Activated T-helper 1 cell treated with anti-CD3 and anti-CD28 coated beads, Interleukin-12 subunit alpha, Interleukin-12 subunit beta, Interleukin-2, Interleukin-4 antibody, amounts not matched to agents 30 ng/mL and 10 ng/mL and 1 ng/mL, durations not matched to agents 14 hours and 24 hours and 36 hours (primary cell): ENCODE measurements at regions not wholly inside any gene's neighbourhood (a gene's known extent, or its start where the extent isn't known, plus 50 kb on each side); places are given as distances from the start of the nearest gene placed in this dataset.
"Not testable (repeated sequence)": the region's sequence is repeated elsewhere in the genome, so short reads cannot be mapped to it uniquely, and the experiment has no call there.

ENCODE experiments used
- DNase-seq: peaks from one replicate; pipeline ENCODE4 v3.0.0; 2021; ENCODE audit warnings: low spot score
- H3K27ac Mint-ChIP-seq: one replicate; pipeline ENCODE4 v1.8.0; 2021; ENCODE audit warnings: mild to moderate bottlenecking, mixed read lengths
- H3K27me3 Mint-ChIP-seq: one replicate; pipeline ENCODE4 v1.8.0; 2022; ENCODE audit warnings: mild to moderate bottlenecking, moderate library complexity, mixed read lengths; ENCODE audit not compliant: insufficient read depth
- H3K36me3 Mint-ChIP-seq: one replicate; pipeline ENCODE4 v1.8.0; 2021; ENCODE audit warnings: low read depth, mixed read lengths
- H3K4me1 Mint-ChIP-seq: one replicate; pipeline ENCODE4 v1.8.0; 2021; ENCODE audit warnings: low read depth, mixed read lengths
- H3K4me3 Mint-ChIP-seq: one replicate; pipeline ENCODE4 v1.8.0; 2021; ENCODE audit warnings: mild to moderate bottlenecking, moderate library complexity, mixed read lengths
- H3K9me3 Mint-ChIP-seq: one replicate; pipeline ENCODE4 v1.8.0; 2021; ENCODE audit warnings: mixed read lengths
- intact Hi-C: fragments of 100-400 bp; cut with micrococcal nuclease; formaldehyde crosslinking; loops from one replicate; pipeline ENCODE4 v1.15.1; 2024

DNA sequence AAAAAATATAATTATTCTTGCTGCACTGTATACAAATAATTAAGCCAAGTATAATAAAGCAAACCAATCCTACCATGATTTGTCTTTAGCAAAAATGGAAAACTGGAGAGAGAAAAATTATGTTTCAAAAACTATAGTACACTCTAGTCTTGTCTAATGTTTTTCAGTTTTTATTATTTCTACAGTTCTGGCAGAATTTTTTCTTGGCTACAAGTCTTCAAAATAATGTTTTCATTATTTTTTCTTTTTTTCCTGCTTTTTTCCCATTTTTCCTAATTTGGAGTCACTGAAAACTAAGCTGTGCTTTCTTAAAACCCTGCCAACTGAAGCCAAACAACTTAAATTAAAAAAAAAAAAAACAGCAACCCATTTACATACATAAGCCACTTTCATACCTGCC is 132.0 kb downstream of the RAMP3 start:
- H3K36me3 Mint-ChIP-seq, H3K27me3 Mint-ChIP-seq, DNase-seq, H3K27ac Mint-ChIP-seq, H3K4me3 Mint-ChIP-seq, H3K4me1 Mint-ChIP-seq, intact Hi-C loops: not testable (repeated sequence)
- peaks cover 11% of the 10 kb centered on the region for H3K9me3 Mint-ChIP-seq

DNA sequence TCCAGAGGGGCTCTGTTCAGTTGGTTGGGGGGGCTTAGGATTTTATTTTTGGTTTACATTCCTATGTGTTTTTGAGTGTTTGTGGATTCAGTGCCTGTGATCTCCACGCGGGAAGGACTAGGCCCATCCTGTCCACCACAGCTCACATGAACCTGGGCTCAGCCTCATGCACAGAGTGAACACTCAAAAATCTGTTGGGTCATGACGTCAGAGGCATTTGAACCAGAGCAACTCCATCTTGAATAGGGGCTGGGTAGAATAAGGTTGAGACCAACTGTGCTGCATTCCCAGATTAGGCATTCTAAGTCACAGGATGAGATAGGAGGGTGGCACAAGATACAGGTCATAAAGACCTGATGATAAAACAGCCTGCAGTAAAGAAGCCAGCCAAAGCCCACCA is 133.3 kb downstream of the RAMP3 start:
- no peak overlapping the region for H3K4me3 Mint-ChIP-seq
- peaks cover 3% of the 10 kb centered on the region for H3K27me3 Mint-ChIP-seq
- intact Hi-C loops, result no loop called here
- H3K9me3 Mint-ChIP-seq, result peaks cover 11% of the 10 kb centered on the region
- H3K27ac Mint-ChIP-seq, result no peak overlapping the region
- no peaks in the 10 kb centered on the region for H3K36me3 Mint-ChIP-seq
- DNase-seq, result no peak
- no peaks in the 10 kb centered on the region for H3K4me1 Mint-ChIP-seq

DNA sequence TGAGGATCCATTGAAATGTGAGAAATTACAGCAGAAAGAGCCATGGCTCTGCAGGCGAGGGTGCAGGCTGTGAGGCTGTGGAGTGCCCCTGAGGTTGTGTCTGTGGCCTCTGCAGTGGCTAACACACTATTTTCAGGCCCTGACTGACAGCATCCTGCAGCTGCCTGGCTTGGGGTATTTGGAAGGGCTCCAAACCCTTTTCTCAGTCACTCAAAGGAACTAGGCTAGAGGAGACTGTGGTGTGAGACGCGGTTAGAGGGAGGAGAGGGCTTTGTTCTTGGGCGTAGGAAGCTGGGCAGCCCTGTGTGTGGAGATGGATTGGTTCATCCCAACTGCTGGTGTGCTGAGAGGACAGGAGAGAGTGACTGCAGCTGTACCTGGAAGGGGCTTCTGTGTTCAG is 134.9 kb downstream of the RAMP3 start:
- no peak overlapping the region for H3K4me3 Mint-ChIP-seq
- H3K36me3 Mint-ChIP-seq, result no peaks in the 10 kb centered on the region
- no peak for DNase-seq
- peaks cover 8% of the 10 kb centered on the region for H3K9me3 Mint-ChIP-seq
- H3K27ac Mint-ChIP-seq, result no peak overlapping the region
- intact Hi-C loops, result no loop called here
- no peaks in the 10 kb centered on the region for H3K4me1 Mint-ChIP-seq
- H3K27me3 Mint-ChIP-seq, result peaks cover 3% of the 10 kb centered on the region

- Mint-ChIP-seq H3K27me3 (peaks cover 3% of the 10 kb centered on the region), H3K36me3 (no peaks in the 10 kb centered on the region)
- intact Hi-C loops, result no loop called here
These were observed 135.8 kb downstream of the RAMP3 start for GRCh38 chr7:45293295-45293942.

DNA sequence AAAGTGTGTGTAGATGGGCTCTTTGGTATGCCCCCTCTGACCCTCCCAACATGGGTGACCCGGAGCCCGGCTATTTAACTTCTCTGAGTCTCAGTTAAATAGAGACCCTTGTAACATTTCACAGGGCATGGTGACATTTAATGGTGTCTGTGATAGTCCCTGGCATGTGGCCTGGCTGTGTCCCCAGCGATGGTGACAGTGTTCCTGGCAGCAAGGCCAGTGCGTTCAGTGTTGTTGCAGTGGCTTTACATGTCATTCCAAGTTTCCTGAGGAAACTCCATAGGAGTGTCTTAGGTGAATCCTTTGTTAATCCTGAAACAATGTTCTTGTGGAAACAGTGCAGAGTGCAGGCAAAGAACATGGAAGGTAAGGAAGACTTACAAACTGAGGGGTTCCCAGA is 137.0 kb downstream of the RAMP3 start:
- Mint-ChIP-seq H3K4me3 (no peak overlapping the region), H3K27me3 (peaks cover 3% of the 10 kb centered on the region), H3K27ac (no peak overlapping the region), H3K4me1 (no peaks in the 10 kb centered on the region), H3K36me3 (no peaks in the 10 kb centered on the region), H3K9me3 (no peaks in the 10 kb centered on the region)
- intact Hi-C loops, result no loop called here
- DNase-seq, result no peak

More at GRCh38 chr7:45293295-45293942, 135.8 kb downstream of the RAMP3 start:
- DNase-seq, result no peak
- Mint-ChIP-seq H3K9me3 (peaks cover 2% of the 10 kb centered on the region), H3K4me1 (no peaks in the 10 kb centered on the region), H3K4me3 (no peak overlapping the region), H3K27ac (no peak overlapping the region)

GRCh38 chr7:45295222-45295621 is 137.6 kb downstream of the RAMP3 start:
- no peaks in the 10 kb centered on the region for H3K36me3 Mint-ChIP-seq
- peaks cover 6% of the 10 kb centered on the region for H3K27me3 Mint-ChIP-seq
- DNase-seq, result no peak
- H3K27ac Mint-ChIP-seq, result no peak overlapping the region
- no peaks in the 10 kb centered on the region for H3K4me1 Mint-ChIP-seq
- H3K4me3 Mint-ChIP-seq, result no peak overlapping the region
- intact Hi-C loops, result no loop called here
- no peaks in the 10 kb centered on the region for H3K9me3 Mint-ChIP-seq

DNA sequence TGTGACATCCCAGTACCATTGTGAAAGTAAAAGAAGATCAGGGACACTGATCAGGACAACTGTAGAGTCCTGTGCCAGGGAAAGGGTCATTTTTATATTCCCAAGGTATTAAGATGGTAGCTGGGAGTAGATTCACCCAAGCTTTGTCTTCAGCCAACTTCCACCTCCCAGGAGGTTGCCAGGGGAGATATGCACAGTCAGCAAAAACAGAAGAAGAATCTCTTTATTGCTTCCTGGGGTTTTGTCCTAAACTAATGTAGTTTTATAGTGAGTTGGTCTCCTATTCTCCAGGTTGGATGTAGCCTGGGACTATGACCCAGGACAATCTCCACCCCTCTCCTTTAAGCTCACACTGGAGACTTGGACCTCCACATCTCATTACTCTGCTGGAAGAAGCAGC is 139.2 kb downstream of the RAMP3 start:
- no peak for DNase-seq
- Mint-ChIP-seq H3K27me3 (peaks cover 9% of the 10 kb centered on the region), H3K4me1 (no peaks in the 10 kb centered on the region)

DNA sequence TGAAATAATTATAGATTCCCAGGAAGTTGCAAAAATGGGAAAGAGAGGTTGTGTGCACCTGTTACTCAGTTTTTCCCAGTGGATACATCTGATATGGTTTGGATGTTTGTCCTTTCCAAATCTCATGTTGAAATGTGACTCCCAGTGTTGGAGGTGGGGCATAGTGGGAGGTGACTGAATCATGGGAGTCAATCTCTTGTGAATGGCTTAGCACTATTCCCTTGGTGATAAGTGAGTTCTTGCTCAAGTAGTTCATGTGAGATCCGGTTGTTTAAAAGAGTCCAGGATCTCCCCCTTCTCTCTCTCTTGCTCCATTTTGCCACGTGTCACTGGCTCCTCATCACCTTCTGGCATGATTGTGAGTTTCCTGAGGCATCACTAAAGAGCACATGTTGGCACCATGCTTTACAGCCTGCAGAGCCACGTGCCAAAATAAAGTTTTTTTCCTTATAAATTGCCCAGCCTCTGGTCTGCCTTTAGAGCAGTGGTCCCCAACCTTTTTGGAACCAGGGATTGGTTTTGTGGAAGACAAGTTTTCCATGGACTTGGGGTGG is 149.2 kb downstream of the RAMP3 start:
- no peaks in the 10 kb centered on the region for H3K36me3 Mint-ChIP-seq
- H3K27me3 Mint-ChIP-seq, result peaks cover 14% of the 10 kb centered on the region
- H3K27ac Mint-ChIP-seq, result no peak overlapping the region
- intact Hi-C loops, result no loop called here
- DNase-seq, result no peak
- no peak overlapping the region for H3K4me3 Mint-ChIP-seq
- H3K4me1 Mint-ChIP-seq, result no peaks in the 10 kb centered on the region
- peaks cover 20% of the 10 kb centered on the region for H3K9me3 Mint-ChIP-seq

More for the DNA sequence above, 139.2 kb downstream of the RAMP3 start:
- Mint-ChIP-seq H3K9me3 (no peaks in the 10 kb centered on the region), H3K4me3 (no peak overlapping the region), H3K36me3 (no peaks in the 10 kb centered on the region), H3K27ac (no peak overlapping the region)
- intact Hi-C loops, result no loop called here

GRCh38 chr7:45311597-45311996 is 154.0 kb downstream of the RAMP3 start:
- Mint-ChIP-seq H3K4me3 (no peak overlapping the region), H3K27ac (no peak overlapping the region), H3K4me1 (no peaks in the 10 kb centered on the region), H3K9me3 (peaks cover 27% of the 10 kb centered on the region), H3K36me3 (no peaks in the 10 kb centered on the region), H3K27me3 (peaks cover 8% of the 10 kb centered on the region)
- intact Hi-C loops, result no loop called here
- no peak for DNase-seq

GRCh38 chr7:45315512-45315911 is 157.9 kb downstream of the RAMP3 start:
- H3K27me3 Mint-ChIP-seq, H3K4me1 Mint-ChIP-seq, DNase-seq, intact Hi-C loops, H3K4me3 Mint-ChIP-seq, H3K36me3 Mint-ChIP-seq, H3K27ac Mint-ChIP-seq: not testable (repeated sequence)
- H3K9me3 Mint-ChIP-seq, result peaks cover 16% of the 10 kb centered on the region

- no peaks in the 10 kb centered on the region for H3K27me3 Mint-ChIP-seq
- no peaks in the 10 kb centered on the region for H3K4me1 Mint-ChIP-seq
- H3K27ac Mint-ChIP-seq, result no peak overlapping the region
- no peaks in the 10 kb centered on the region for H3K36me3 Mint-ChIP-seq
- DNase-seq, result no peak
- no peak overlapping the region for H3K4me3 Mint-ChIP-seq
- H3K9me3 Mint-ChIP-seq, result no peaks in the 10 kb centered on the region
- intact Hi-C loops, result no loop called here
These were observed 167.2 kb downstream of the RAMP3 start for GRCh38 chr7:45324683-45325237.

DNA sequence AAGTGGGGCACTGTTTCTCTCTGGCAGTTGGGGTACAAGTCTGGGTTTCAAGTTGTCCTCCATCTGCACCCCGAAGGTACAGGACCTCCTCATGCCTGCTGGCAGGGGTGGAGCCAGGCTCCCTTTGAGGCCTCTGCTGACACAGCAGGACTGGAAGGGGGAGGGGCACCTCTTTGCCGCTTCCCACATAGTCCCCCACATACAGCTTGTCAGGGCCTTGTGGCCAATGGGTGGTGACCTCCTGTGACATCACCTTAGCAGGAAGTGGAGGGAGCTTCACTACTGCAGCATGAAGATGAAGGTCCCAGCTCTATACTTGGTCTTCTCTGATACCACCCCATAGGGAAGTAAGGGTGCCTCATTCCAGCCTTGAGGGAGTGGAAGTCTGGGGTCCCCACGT is 167.8 kb downstream of the RAMP3 start:
- H3K27ac Mint-ChIP-seq, result no peak overlapping the region
- H3K4me3 Mint-ChIP-seq, result no peak overlapping the region
- no peaks in the 10 kb centered on the region for H3K9me3 Mint-ChIP-seq
- no peaks in the 10 kb centered on the region for H3K27me3 Mint-ChIP-seq
- intact Hi-C loops, result no loop called here
- H3K36me3 Mint-ChIP-seq, result no peaks in the 10 kb centered on the region
- no peaks in the 10 kb centered on the region for H3K4me1 Mint-ChIP-seq
- no peak for DNase-seq

GRCh38 chr7:45328403-45328981 is 170.9 kb downstream of the RAMP3 start:
- intact Hi-C loops, result no loop called here
- Mint-ChIP-seq H3K4me1 (no peaks in the 10 kb centered on the region), H3K9me3 (peaks cover 7% of the 10 kb centered on the region), H3K36me3 (no peaks in the 10 kb centered on the region), H3K4me3 (no peak overlapping the region), H3K27me3 (no peaks in the 10 kb centered on the region), H3K27ac (no peak overlapping the region)
- no peak for DNase-seq
